H1 (cell line): ENCODE measurements at regions not wholly inside any gene's neighbourhood (a gene's known extent, or its start where the extent isn't known, plus 50 kb on each side); places are given as distances from the start of the nearest gene placed in this dataset.

Experiments used
- CTCF ChIA-PET: fragments of 300-600 bp; sonication (Branson Sonifier 250); formaldehyde crosslinking; loops from one replicate; lab custom pipeline; 2021; ENCODE audit not compliant: partially characterized antibody; lab: Charles Lee
- POLR2A ChIA-PET: fragments of 300-600 bp; sonication (Branson Sonifier 250); formaldehyde crosslinking; loops from one replicate; lab custom pipeline; 2021; ENCODE audit warnings: inconsistent platforms; ENCODE audit not compliant: partially characterized antibody; lab: Charles Lee
- DNase-seq, 2 experiments: peaks; one replicate each; pipeline versions ENCODE4 v3.0.0 to v3.0.0-alpha.2; 2010 to 2022; ENCODE audit warnings: low spot score in 2 of 2, low read depth in 1 of 2, mixed read lengths in 1 of 2
- FAIRE-seq: peaks from 2 replicates; lab custom pipeline; 2011; peaks lifted over from hg19 to GRCh38; lab: Jason Lieb, UNC
- H2AFZ ChIP-seq: 2 replicates; pipeline ENCODE4 v1.8.1; 2012; ENCODE audit warnings: low read length, inconsistent platforms
- H2AK5ac ChIP-seq: 2 replicates; pipeline ENCODE4 v1.6.1; 2013; ENCODE audit warnings: low read depth, low read length
- H2BK120ac ChIP-seq: replicated peaks from 2 replicates; pipeline ENCODE3; 2013; ENCODE audit warnings: low read depth, low read length, inconsistent platforms
- H2BK12ac ChIP-seq: 2 replicates; pipeline ENCODE4 v1.6.1; 2013; ENCODE audit warnings: low read depth, low read length
- H2BK15ac ChIP-seq: 2 replicates; pipeline ENCODE4 v1.6.1; 2013; ENCODE audit warnings: low read length
- H2BK20ac ChIP-seq: 2 replicates; pipeline ENCODE4 v1.6.1; 2013; ENCODE audit warnings: low read length
- H2BK5ac ChIP-seq: 2 replicates; pipeline ENCODE4 v1.6.1; 2013; ENCODE audit warnings: low read depth, low read length
- H3K14ac ChIP-seq: 2 replicates; pipeline ENCODE4 v1.6.1; 2013; ENCODE audit warnings: inconsistent platforms; ENCODE audit not compliant: insufficient read length
- H3K18ac ChIP-seq: 2 replicates; pipeline ENCODE4 v1.6.1; 2013; ENCODE audit warnings: low read length; ENCODE audit errors: extremely low read depth
- H3K23ac ChIP-seq: 2 replicates; pipeline ENCODE4 v1.6.1; 2013; ENCODE audit warnings: inconsistent platforms; ENCODE audit not compliant: insufficient read length
- H3K23me2 ChIP-seq: 2 replicates; pipeline ENCODE4 v1.6.1; 2013; ENCODE audit warnings: low read depth, low read length
- H3K27ac ChIP-seq: 2 replicates; pipeline ENCODE4 v1.6.1; 2011; ENCODE audit warnings: low read depth, low read length, inconsistent platforms
- H3K27me3 ChIP-seq, 4 experiments: replicated peaks in 1 of 4; 1 replicate in 1 of 4; 2 replicates in 3 of 4; pipeline versions ENCODE4 v1.6.1 to v1.8.1; 2011 to 2013; ENCODE audit warnings: low read length in 3 of 4, mild to moderate bottlenecking in 3 of 4, inconsistent platforms in 2 of 4, mixed read lengths in 2 of 4, moderate library complexity in 1 of 4; ENCODE audit not compliant: control insufficient read depth in 3 of 4, insufficient read depth in 3 of 4; ENCODE audit errors: extremely low read depth in 1 of 4
- H3K36me3 ChIP-seq, 4 experiments: 2 replicates each; pipeline versions ENCODE4 v1.6.1 to v1.8.1; 2011 to 2013; ENCODE audit warnings: mild to moderate bottlenecking in 4 of 4, low read length in 3 of 4, moderate library complexity in 2 of 4, control low read depth in 1 of 4, inconsistent platforms in 1 of 4; ENCODE audit not compliant: insufficient read depth in 4 of 4, control insufficient read depth in 2 of 4
- H3K4ac ChIP-seq: replicated peaks from 2 replicates; pipeline ENCODE3; 2013; ENCODE audit warnings: low read length, low read depth, mixed read lengths, inconsistent platforms; ENCODE audit not compliant: insufficient read length
- H3K4me1 ChIP-seq, 4 experiments: replicated peaks in 1 of 4; 1 replicate in 1 of 4; 2 replicates in 3 of 4; pipeline versions ENCODE4 v1.6.1 to v1.8.1; 2011 to 2013; ENCODE audit warnings: low read length in 3 of 4, inconsistent platforms in 2 of 4, mixed read lengths in 1 of 4; ENCODE audit not compliant: insufficient read depth in 4 of 4, control insufficient read depth in 3 of 4
- H3K4me2 ChIP-seq, 2 experiments: 2 replicates each; pipeline versions ENCODE4 v1.6.1 to v1.8.1; 2011 to 2013; ENCODE audit warnings: low read depth in 2 of 2, low read length in 2 of 2, control low read depth in 1 of 2, inconsistent platforms in 1 of 2, mild to moderate bottlenecking in 1 of 2; ENCODE audit not compliant: insufficient read depth in 1 of 2
- H3K4me3 ChIP-seq, 4 experiments: fragments of 200-600, 300-600 bp in 1 of 4; sonication (generic), shearing (Covaris generic), sonication (Bioruptor Twin) in 1 of 4; 2 replicates each; pipeline versions ENCODE4 v1.5.1 to v1.8.1; 2011 to 2016; ENCODE audit warnings: low read length in 4 of 4, low read depth in 3 of 4, control low read depth in 2 of 4, inconsistent platforms in 2 of 4, mild to moderate bottlenecking in 2 of 4, mixed read lengths in 1 of 4, moderate library complexity in 1 of 4; ENCODE audit not compliant: insufficient read depth in 2 of 4; ENCODE audit errors: extremely low read depth in 1 of 4
- H3K56ac ChIP-seq: replicated peaks from 2 replicates; pipeline ENCODE3; 2013; ENCODE audit warnings: low read depth, mild to moderate bottlenecking, mixed read lengths, low read length, inconsistent platforms; ENCODE audit not compliant: insufficient read length
- H3K79me1 ChIP-seq: 2 replicates; pipeline ENCODE4 v1.6.1; 2013; ENCODE audit warnings: low read depth, low read length, control low read depth
- H3K79me2 ChIP-seq, 2 experiments: 2 replicates each; pipeline versions ENCODE4 v1.6.1 to v1.8.1; 2012 to 2013; ENCODE audit warnings: low read length in 2 of 2, mild to moderate bottlenecking in 2 of 2, inconsistent platforms in 1 of 2; ENCODE audit not compliant: insufficient read depth in 2 of 2, control insufficient read depth in 1 of 2
- H3K9ac ChIP-seq, 4 experiments: replicated peaks in 1 of 4; 1 replicate in 1 of 4; 2 replicates in 3 of 4; pipeline versions ENCODE4 v1.6.1 to v1.8.1; 2011 to 2013; ENCODE audit warnings: low read depth in 3 of 4, low read length in 3 of 4, control low read depth in 2 of 4, mild to moderate bottlenecking in 2 of 4, moderate library complexity in 2 of 4, inconsistent platforms in 1 of 4; ENCODE audit errors: extremely low read depth in 1 of 4
- H3K9me3 ChIP-seq, 2 experiments: 2 replicates each; pipeline versions ENCODE4 v1.6.1 to v1.8.1; 2012 to 2013; ENCODE audit warnings: mild to moderate bottlenecking in 2 of 2, moderate library complexity in 2 of 2, control low read depth in 1 of 2, inconsistent platforms in 1 of 2, low read depth in 1 of 2, low read length in 1 of 2, mixed read lengths in 1 of 2; ENCODE audit not compliant: insufficient read depth in 2 of 2
- H4K20me1 ChIP-seq, 2 experiments: replicated peaks in 1 of 2; 2 replicates each; pipeline versions ENCODE3 to v1.8.1; 2011 to 2013; ENCODE audit warnings: inconsistent platforms in 2 of 2, low read length in 2 of 2, mild to moderate bottlenecking in 1 of 2; ENCODE audit not compliant: insufficient read depth in 2 of 2, control insufficient read depth in 1 of 2
- H4K5ac ChIP-seq: 2 replicates; pipeline ENCODE4 v1.6.1; 2013; ENCODE audit warnings: low read length, low read depth, mixed read lengths, inconsistent platforms; ENCODE audit not compliant: insufficient read length
- H4K8ac ChIP-seq: 2 replicates; pipeline ENCODE4 v1.8.0; 2013; ENCODE audit warnings: mild to moderate bottlenecking, moderate library complexity, low read length, inconsistent platforms; ENCODE audit not compliant: insufficient read depth; ENCODE audit errors: extremely low read depth
- H4K91ac ChIP-seq: replicated peaks from 2 replicates; pipeline ENCODE3; 2013; ENCODE audit warnings: low read length, mixed read lengths, inconsistent platforms; ENCODE audit not compliant: insufficient read length
- ATF2 ChIP-seq: IDR thresholded peaks from 2 replicates; pipeline ENCODE4 v1.6.1; 2012; ENCODE audit warnings: low read length, inconsistent platforms
- CBX5 ChIP-seq: fragments of 300-800, 300-1000 bp; sonication (generic); IDR thresholded peaks from 2 replicates; pipeline ENCODE4 v1.7.1; 2016; ENCODE audit warnings: antibody characterized with exemption, low read length, low read depth
- CEBPB ChIP-seq: IDR thresholded peaks from 2 replicates; pipeline ENCODE4 v1.6.1; 2012; ENCODE audit warnings: low read depth, low read length
- CTCF ChIP-seq, 3 experiments: IDR thresholded peaks; 1 replicate in 2 of 3; 2 replicates in 1 of 3; pipeline versions ENCODE4 v1.5.1 to v1.6.1; 2011; ENCODE audit warnings: low read length in 3 of 3, mild to moderate bottlenecking in 3 of 3, inconsistent platforms in 2 of 3, low read depth in 1 of 3, moderate library complexity in 1 of 3; ENCODE audit not compliant: insufficient read depth in 1 of 3; ENCODE audit errors: control extremely low read depth in 1 of 3
- FOSL1 ChIP-seq: IDR thresholded peaks from 2 replicates; pipeline ENCODE4 v1.6.1; 2011; ENCODE audit warnings: mild to moderate bottlenecking, low read depth, low read length, moderate library complexity; ENCODE audit not compliant: insufficient read depth
- NANOG ChIP-seq: IDR thresholded peaks from 2 replicates; pipeline ENCODE4 v1.6.1; 2011; ENCODE audit warnings: low read length, low read depth, mild to moderate bottlenecking, inconsistent platforms; ENCODE audit not compliant: insufficient read depth, poor library complexity, severe bottlenecking
- RAD21 ChIP-seq, 2 experiments: IDR thresholded peaks in 1 of 2; conservative IDR thresholded peaks in 1 of 2; 2 replicates each; pipeline ENCODE4 v1.6.1; 2011; ENCODE audit warnings: low read depth in 2 of 2, low read length in 2 of 2, improper control_type of control experiment in 1 of 2, inconsistent platforms in 1 of 2, mild to moderate bottlenecking in 1 of 2, moderate library complexity in 1 of 2
- SAP30 ChIP-seq: fragments of 300-600 bp; sonication (generic); IDR thresholded peaks from 2 replicates; pipeline ENCODE4 v1.7.1; 2012; ENCODE audit warnings: low read length, moderate library complexity, mild to moderate bottlenecking, inconsistent platforms; ENCODE audit not compliant: insufficient read depth, insufficient replicate concordance
- TBP ChIP-seq: IDR thresholded peaks from 2 replicates; pipeline ENCODE4 v1.6.1; 2011; ENCODE audit warnings: low read depth, low read length, improper control_type of control experiment
- WGBS, 2 experiments: shearing (Covaris generic) in 1 of 2; methylation state at CpG; one replicate each; pipeline versions ENCODE4 v1.1.6 to v1.1.7; 2013 to 2015; ENCODE audit warnings: low lambda C conversion rate in 2 of 2, mixed read lengths in 2 of 2, inconsistent platforms in 1 of 2, low coverage in 1 of 2, missing lambda C conversion rate in 1 of 2; ENCODE audit not compliant: insufficient replicate concordance in 2 of 2, insufficient coverage in 1 of 2, insufficient read length in 1 of 2; ENCODE audit errors: extremely low coverage in 1 of 2, missing lambda C conversion rate in 1 of 2; 5-methylcytosine and 5-hydroxymethylcytosine counted together

GRCh38 chr2:220072669-220073220, 445.3 kb downstream of the SLC4A3 start:
- Histone ChIP-seq H3K79me2 (no peaks in the 10 kb centered on the region), H2BK15ac (no peak overlapping the region), H2BK20ac (no peak overlapping the region), H3K4me1 (peaks cover 0 to 6% (median 0%) of the 10 kb centered on the region in 4 experiments; a peak in 1 of 7 replicates), H2BK5ac (no peak overlapping the region), H3K56ac (no peak overlapping the region), H2BK12ac (no peak overlapping the region), H4K5ac (no peak overlapping the region), H3K4ac (no peak overlapping the region), H4K20me1 (no peaks in the 10 kb centered on the region), H4K8ac (no peak overlapping the region), H3K27me3 (no peaks in the 10 kb centered on the region), H2BK120ac (no peak overlapping the region), H3K36me3 (no peaks in the 10 kb centered on the region), H2AFZ (no peak overlapping the region), H3K27ac (no peak overlapping the region), H3K4me2 (no peak overlapping the region), H2AK5ac (no peak overlapping the region), H3K23ac (no peak overlapping the region), H3K23me2 (no peaks in the 10 kb centered on the region), H3K14ac (no peak overlapping the region), H3K9me3 (no peaks in the 10 kb centered on the region), H3K4me3 (no peak overlapping the region), H3K79me1 (no peaks in the 10 kb centered on the region), H4K91ac (no peak overlapping the region), H3K9ac (no peak overlapping the region), H3K18ac (no peak overlapping the region)
- ChIA-PET CTCF (interaction anchor here (0.7 kb wide), 1 partner anchor 72 kb away, joined by 3 read pairs; no protein-coding TSS in a partner anchor), POLR2A (no interaction called here)
- no peak for DNase-seq
- FAIRE-seq, result no peak
- 81% methylated on average over 8 of the region's 8 CpGs; no CpG with 5 or more reads in 1 of the 2 experiments for WGBS, 2 experiments
- TF ChIP-seq RAD21 (IDR thresholded peaks at IDR 0.05 in 1 of 2, conservative IDR thresholded peaks at IDR 0.05 in 1 of 2; ENCODE audit: low read depth in 2 of 2, low read length in 2 of 2) (no peak), ATF2 (no peak), CTCF (IDR thresholded peaks at IDR 0.05; ENCODE audit: control extremely low read depth in 1 of 3, insufficient read depth in 1 of 3, low read depth in 1 of 3, low read length in 3 of 3) (no peak), CBX5 (no peak), CEBPB (no peak), TBP (no peak), FOSL1 (no peak), NANOG (no peak), SAP30 (no peak)
